CD4-positive, alpha-beta memory T cell (primary cell): ENCODE measurements at regions not wholly inside any gene's neighbourhood (a gene's known extent, or its start where the extent isn't known, plus 50 kb on each side); places are given as distances from the start of the nearest gene placed in this dataset.

Experiments used
- CTCF ChIA-PET: fragments of 350-600 bp; sonication (Branson Sonifier 250); formaldehyde crosslinking; loops from one replicate; lab custom pipeline; 2021; ENCODE audit warnings: inconsistent platforms; ENCODE audit not compliant: partially characterized antibody; lab: Charles Lee
- POLR2A ChIA-PET: fragments of 350-600 bp; sonication (Branson Sonifier 250); formaldehyde crosslinking; loops from one replicate; lab custom pipeline; 2021; ENCODE audit not compliant: partially characterized antibody; lab: Charles Lee
- DNase-seq, 5 donors: peaks; one replicate each; pipeline versions ENCODE4 v3.0.0 to v3.0.0-alpha.2; 2020 to 2022; ENCODE audit warnings: mixed read lengths in 1 of 5
- H3K27ac ChIP-seq: one replicate; pipeline ENCODE4 v1.7.0; 2013; ENCODE audit warnings: low read depth, low read length
- H3K27me3 ChIP-seq: 2 replicates; pipeline ENCODE4 v1.7.0; 2013; ENCODE audit warnings: mild to moderate bottlenecking, low read length, moderate library complexity; ENCODE audit not compliant: insufficient read depth
- H3K36me3 ChIP-seq: 2 replicates; pipeline ENCODE4 v1.7.0; 2013; ENCODE audit warnings: mild to moderate bottlenecking, low read length, moderate library complexity; ENCODE audit not compliant: insufficient read depth
- H3K4me1 ChIP-seq: 2 replicates; pipeline ENCODE4 v1.7.0; 2013; ENCODE audit warnings: mild to moderate bottlenecking, low read length, moderate library complexity; ENCODE audit not compliant: insufficient read depth
- H3K4me3 ChIP-seq, 2 donors: one replicate each; pipeline ENCODE4 v1.7.0; 2013; ENCODE audit warnings: low read length in 2 of 2, mild to moderate bottlenecking in 1 of 2
- H3K9me3 ChIP-seq, 2 donors: one replicate each; pipeline ENCODE4 v1.7.0; 2013; ENCODE audit warnings: low read length in 2 of 2, control low read depth in 1 of 2; ENCODE audit not compliant: control insufficient read depth in 1 of 2
- H3K27ac Mint-ChIP-seq, 7 donors: one replicate each; pipeline ENCODE4 v1.8.0; 2020 to 2021; ENCODE audit warnings: mixed read lengths in 7 of 7, mild to moderate bottlenecking in 6 of 7, inconsistent platforms in 3 of 7, moderate library complexity in 3 of 7
- H3K27me3 Mint-ChIP-seq, 2 donors: one replicate each; pipeline ENCODE4 v1.8.0; 2020 to 2021; ENCODE audit warnings: mixed read lengths in 2 of 2
- H3K36me3 Mint-ChIP-seq, 2 donors: one replicate each; pipeline ENCODE4 v1.8.0; 2020 to 2021; ENCODE audit warnings: mixed read lengths in 2 of 2, inconsistent platforms in 1 of 2, mild to moderate bottlenecking in 1 of 2
- H3K4me1 Mint-ChIP-seq, 4 donors: one replicate each; pipeline ENCODE4 v1.8.0; 2020 to 2021; ENCODE audit warnings: mixed read lengths in 4 of 4, mild to moderate bottlenecking in 1 of 4
- H3K4me3 Mint-ChIP-seq, 8 donors: one replicate each; pipeline ENCODE4 v1.8.0; 2020 to 2021; ENCODE audit warnings: mixed read lengths in 8 of 8, mild to moderate bottlenecking in 7 of 8, moderate library complexity in 6 of 8, inconsistent platforms in 3 of 8
- H3K9me3 Mint-ChIP-seq, 8 donors: one replicate each; pipeline ENCODE4 v1.8.0; 2020 to 2021; ENCODE audit warnings: mixed read lengths in 8 of 8, mild to moderate bottlenecking in 5 of 8, inconsistent platforms in 3 of 8, moderate library complexity in 1 of 8
- intact Hi-C: fragments of 100-400 bp; cut with micrococcal nuclease; formaldehyde crosslinking; loops from one replicate; pipeline ENCODE4 v1.15.1; 2023

DNA sequence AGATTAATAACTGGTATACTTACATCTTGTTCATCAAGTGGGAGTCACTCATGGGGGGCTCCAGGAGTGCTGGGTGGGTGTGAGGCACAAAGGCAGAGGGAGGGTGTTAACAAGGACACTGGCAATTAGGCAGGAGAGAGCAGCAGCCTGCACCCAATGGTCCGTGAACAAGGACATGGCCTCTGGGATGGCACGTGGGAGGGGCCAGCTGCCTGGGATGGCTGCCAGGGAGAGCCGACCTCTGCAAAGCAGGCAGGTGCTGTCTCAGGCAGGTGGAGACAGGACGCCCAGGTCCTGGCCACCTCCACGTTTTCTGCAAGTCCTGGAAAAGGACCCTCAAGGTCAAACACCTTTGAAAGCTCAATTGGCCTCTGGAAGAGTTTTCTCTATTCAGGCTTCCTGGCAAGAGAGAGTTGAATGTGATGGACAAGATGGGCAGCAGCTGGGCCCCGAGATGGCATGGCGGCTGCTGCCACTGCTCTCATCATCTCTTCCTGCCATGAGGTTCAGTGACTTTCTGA is 257.1 kb downstream of the BUD13 start:
- H3K27me3 ChIP-seq = no peaks in the 10 kb centered on the region
- Mint-ChIP-seq H3K9me3 (peaks cover 0 to 5% (median 0%) of the 10 kb centered on the region in 8 donors), H3K4me3 (no peak overlapping the region), H3K36me3 (no peaks in the 10 kb centered on the region), H3K4me1 (no peaks in the 10 kb centered on the region), H3K27ac (no peak overlapping the region), H3K27me3 (peaks cover 25 to 35% of the 10 kb centered on the region in 2 donors)
- ChIA-PET POLR2A (no interaction called here), CTCF (no interaction called here)
- DNase-seq = no peak
- no peak overlapping the region for H3K27ac ChIP-seq
- no peaks in the 10 kb centered on the region for H3K9me3 ChIP-seq
- H3K4me3 ChIP-seq = no peak overlapping the region
- H3K4me1 ChIP-seq = no peaks in the 10 kb centered on the region
- no peaks in the 10 kb centered on the region for H3K36me3 ChIP-seq
- intact Hi-C loops = no loop called here

DNA sequence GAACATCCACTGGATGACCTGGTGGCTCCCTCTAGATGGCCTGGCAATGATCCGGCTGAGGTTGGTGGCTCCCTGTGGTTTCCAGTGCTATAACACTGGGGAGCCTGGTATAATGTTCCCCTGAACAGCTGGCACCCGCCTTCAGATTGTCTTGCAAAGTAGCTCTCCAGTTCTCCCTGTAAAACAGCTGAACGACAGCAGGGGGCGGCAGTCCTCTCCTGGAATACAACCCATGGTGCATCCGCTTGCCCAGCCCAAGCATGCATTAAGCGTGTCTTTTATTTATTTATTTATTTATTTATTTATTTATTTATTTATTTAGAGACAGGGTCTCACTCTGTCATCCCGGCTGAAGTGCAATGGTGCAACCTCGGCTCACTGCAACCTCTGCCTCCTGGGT is 258.9 kb downstream of the BUD13 start:
- Histone ChIP-seq H3K36me3 (no peaks in the 10 kb centered on the region), H3K27me3 (no peaks in the 10 kb centered on the region), H3K4me1 (no peaks in the 10 kb centered on the region), H3K27ac (no peak overlapping the region), H3K9me3 (no peaks in the 10 kb centered on the region), H3K4me3 (no peak overlapping the region)
- no peak overlapping the region for H3K4me3 Mint-ChIP-seq
- intact Hi-C loops = no loop called here
- no peak for DNase-seq
- POLR2A ChIA-PET = no interaction called here
- H3K4me1 Mint-ChIP-seq = no peaks in the 10 kb centered on the region
- H3K9me3 Mint-ChIP-seq = peaks cover 0 to 5% (median 0%) of the 10 kb centered on the region in 8 donors
- CTCF ChIA-PET = no interaction called here
- peaks cover 19 to 36% of the 10 kb centered on the region in 2 donors for H3K27me3 Mint-ChIP-seq
- no peaks in the 10 kb centered on the region for H3K36me3 Mint-ChIP-seq
- peak overlapping the region in 1 of 7 donors; percentile 13 for H3K27ac Mint-ChIP-seq

DNA sequence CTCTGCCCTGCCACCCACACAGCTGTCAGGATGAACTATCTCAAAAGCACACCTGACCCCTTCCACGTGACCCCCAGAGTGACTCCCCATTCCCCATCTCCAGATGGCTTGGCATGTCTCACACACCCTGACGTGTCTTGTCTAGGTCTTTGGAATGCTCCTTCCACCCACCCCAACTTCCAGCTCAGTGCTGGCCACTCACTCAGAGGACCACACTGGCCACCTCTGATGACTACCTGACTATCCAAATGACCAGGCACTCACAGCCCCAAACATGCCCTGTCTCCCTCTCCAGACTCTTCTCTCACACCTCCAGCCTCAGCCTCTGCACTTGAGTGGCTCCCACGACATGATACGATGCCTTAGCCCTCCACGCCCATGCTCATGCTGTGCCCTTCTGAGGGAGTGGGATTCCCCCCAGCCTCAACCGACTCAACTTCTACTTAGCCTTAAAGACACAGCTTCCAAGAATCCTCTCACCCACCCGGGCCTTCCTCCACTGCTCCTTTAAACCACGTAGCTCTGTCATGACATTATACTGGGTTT is 259.4 kb downstream of the BUD13 start:
- DNase-seq = no peak
- Histone ChIP-seq H3K36me3 (no peaks in the 10 kb centered on the region), H3K4me1 (no peaks in the 10 kb centered on the region), H3K27ac (no peak overlapping the region), H3K4me3 (no peak overlapping the region), H3K9me3 (no peaks in the 10 kb centered on the region), H3K27me3 (no peaks in the 10 kb centered on the region)
- CTCF ChIA-PET = no interaction called here
- Mint-ChIP-seq H3K36me3 (no peaks in the 10 kb centered on the region), H3K27me3 (peaks cover 17 to 36% of the 10 kb centered on the region in 2 donors), H3K27ac (no peak overlapping the region), H3K4me3 (no peak overlapping the region), H3K9me3 (peaks cover 0 to 5% (median 0%) of the 10 kb centered on the region in 8 donors), H3K4me1 (no peaks in the 10 kb centered on the region)
- intact Hi-C loops = no loop called here
- POLR2A ChIA-PET = no interaction called here

DNA sequence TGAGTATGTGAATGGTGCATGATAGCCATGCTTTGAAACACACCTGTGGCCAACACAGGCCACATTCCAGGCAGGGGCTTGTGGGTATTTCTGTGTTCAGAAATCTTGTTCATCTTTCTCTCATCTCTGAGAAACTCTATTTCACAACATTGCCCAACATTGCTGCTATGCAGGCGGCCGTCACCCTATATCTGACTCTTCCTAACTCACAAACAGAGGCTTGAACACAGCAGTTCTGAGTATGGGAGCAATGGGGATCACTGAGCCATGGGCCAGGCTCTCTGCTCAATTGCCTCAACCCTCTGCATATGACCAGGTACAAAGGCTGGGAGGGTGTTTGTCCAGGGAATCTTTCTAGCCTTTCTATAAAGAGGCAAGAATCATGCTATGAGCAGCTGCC is 259.9 kb downstream of the BUD13 start:
- no peak overlapping the region for H3K27ac Mint-ChIP-seq
- intact Hi-C loops = no loop called here
- H3K36me3 Mint-ChIP-seq = no peaks in the 10 kb centered on the region
- no peak for DNase-seq
- ChIA-PET CTCF (no interaction called here), POLR2A (no interaction called here)
- peaks cover 0 to 5% (median 0%) of the 10 kb centered on the region in 8 donors for H3K9me3 Mint-ChIP-seq
- H3K27ac ChIP-seq = no peak overlapping the region
- H3K4me3 ChIP-seq = no peak overlapping the region
- peaks cover 17 to 39% of the 10 kb centered on the region in 2 donors for H3K27me3 Mint-ChIP-seq
- H3K4me1 Mint-ChIP-seq = no peaks in the 10 kb centered on the region
- H3K4me1 ChIP-seq = no peaks in the 10 kb centered on the region
- no peaks in the 10 kb centered on the region for H3K36me3 ChIP-seq
- no peak overlapping the region for H3K4me3 Mint-ChIP-seq
- no peaks in the 10 kb centered on the region for H3K27me3 ChIP-seq
- H3K9me3 ChIP-seq = no peaks in the 10 kb centered on the region

DNA sequence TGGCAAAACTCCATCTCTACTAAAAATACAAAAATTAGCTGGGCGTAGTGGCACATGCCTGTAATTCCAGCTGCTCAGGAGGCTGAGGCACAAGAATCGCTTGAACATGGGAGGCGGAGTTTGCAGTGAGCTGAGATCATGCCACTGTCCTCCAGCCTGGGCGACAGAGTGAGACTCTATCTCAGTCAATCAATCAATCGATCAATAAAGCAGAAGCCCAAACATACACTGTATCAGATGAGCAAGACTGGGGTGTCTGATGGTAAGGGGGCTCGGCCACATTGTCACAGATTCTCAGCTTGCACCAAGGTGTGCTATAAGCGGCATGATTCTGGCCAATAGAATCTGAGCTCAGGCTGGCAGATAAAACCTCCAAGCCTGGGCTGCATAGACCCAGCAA is 261.1 kb downstream of the BUD13 start:
- Histone ChIP-seq H3K9me3 (no peaks in the 10 kb centered on the region), H3K36me3 (no peaks in the 10 kb centered on the region), H3K27ac (no peak overlapping the region), H3K4me3 (no peak overlapping the region), H3K4me1 (no peaks in the 10 kb centered on the region), H3K27me3 (no peaks in the 10 kb centered on the region)
- H3K4me1 Mint-ChIP-seq = no peaks in the 10 kb centered on the region
- ChIA-PET CTCF (interaction anchor here (0.9 kb wide), 1 partner anchor 13 kb away, joined by 3 read pairs; no protein-coding TSS in a partner anchor), POLR2A (no interaction called here)
- intact Hi-C loops = no loop called here
- H3K4me3 Mint-ChIP-seq = no peak overlapping the region
- H3K9me3 Mint-ChIP-seq = peaks cover 0 to 5% (median 0%) of the 10 kb centered on the region in 8 donors
- H3K27ac Mint-ChIP-seq = no peak overlapping the region
- peaks cover 12 to 38% of the 10 kb centered on the region in 2 donors for H3K27me3 Mint-ChIP-seq
- no peak for DNase-seq
- H3K36me3 Mint-ChIP-seq = no peaks in the 10 kb centered on the region

DNA sequence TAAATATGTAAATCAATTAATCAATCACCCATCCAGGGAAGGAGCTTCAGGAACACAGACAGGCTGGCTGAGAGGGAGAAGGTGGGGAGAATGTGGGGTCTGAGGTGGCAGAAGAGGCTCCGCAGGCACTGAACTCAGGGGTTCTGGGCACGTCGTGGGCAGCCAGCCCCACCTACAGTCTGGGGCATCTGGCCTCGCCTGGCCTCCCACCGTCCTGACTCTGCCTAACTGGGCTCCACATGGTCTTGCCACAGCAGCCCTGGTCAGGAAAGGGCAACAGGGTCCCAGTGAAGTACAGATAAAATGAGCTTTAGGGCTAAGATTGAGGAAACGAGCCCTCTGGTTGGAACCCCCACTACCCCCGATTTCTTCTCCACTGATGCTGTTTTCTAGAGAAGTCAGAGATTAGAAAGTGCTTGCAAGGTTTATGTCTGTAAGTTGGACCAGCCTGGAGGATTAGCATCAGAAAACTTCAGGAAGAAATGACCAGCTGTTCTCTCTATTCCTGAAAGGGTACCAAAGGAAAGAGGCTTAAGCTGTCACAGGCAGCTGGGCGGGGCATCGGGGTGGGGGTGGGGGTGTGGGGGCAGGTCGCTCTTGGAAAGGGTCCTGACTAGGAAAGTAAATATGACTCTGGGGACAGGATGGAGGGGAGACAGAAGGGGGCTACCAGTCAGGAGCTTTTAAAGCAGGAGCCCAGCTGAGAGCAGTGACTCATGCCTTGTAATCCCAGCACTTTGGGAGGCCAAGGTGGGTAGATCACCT is 261.7 kb downstream of the BUD13 start:
- Mint-ChIP-seq H3K9me3 (peaks cover 0 to 5% (median 0%) of the 10 kb centered on the region in 8 donors), H3K36me3 (no peaks in the 10 kb centered on the region), H3K4me1 (no peaks in the 10 kb centered on the region), H3K27ac (no peak overlapping the region), H3K27me3 (peaks cover 15 to 39% of the 10 kb centered on the region in 2 donors), H3K4me3 (no peak overlapping the region)
- CTCF ChIA-PET = no interaction called here
- no peak overlapping the region for H3K4me3 ChIP-seq
- H3K4me1 ChIP-seq = no peaks in the 10 kb centered on the region
- no peak for DNase-seq
- no peak overlapping the region for H3K27ac ChIP-seq
- H3K27me3 ChIP-seq = no peaks in the 10 kb centered on the region
- no peaks in the 10 kb centered on the region for H3K9me3 ChIP-seq
- H3K36me3 ChIP-seq = no peaks in the 10 kb centered on the region
- POLR2A ChIA-PET = no interaction called here
- intact Hi-C loops = no loop called here

DNA sequence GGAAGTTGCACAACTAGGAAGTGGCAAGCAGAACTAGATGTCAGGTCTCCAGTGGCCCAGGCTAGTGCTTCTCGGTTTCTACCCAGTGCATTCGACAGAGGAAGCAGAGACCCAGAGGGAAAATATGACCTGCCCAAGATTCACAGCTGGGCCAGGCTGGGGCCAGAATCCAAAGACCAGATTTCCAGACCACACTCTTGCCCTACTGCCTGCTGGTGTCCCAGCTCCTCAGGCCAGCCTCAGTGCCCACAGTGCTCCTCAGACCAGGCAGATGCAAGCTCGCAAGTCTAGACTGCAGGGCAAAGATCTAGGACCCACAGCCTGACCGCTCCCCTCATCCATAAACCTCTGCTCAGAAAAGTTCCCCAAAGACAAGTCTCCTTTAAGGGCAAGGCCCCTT is 262.6 kb downstream of the BUD13 start:
- no peaks in the 10 kb centered on the region for H3K4me1 Mint-ChIP-seq
- H3K4me3 Mint-ChIP-seq = no peak overlapping the region
- peaks cover 17 to 41% of the 10 kb centered on the region in 2 donors for H3K27me3 Mint-ChIP-seq
- H3K27me3 ChIP-seq = no peaks in the 10 kb centered on the region
- ChIA-PET POLR2A (no interaction called here), CTCF (no interaction called here)
- H3K36me3 Mint-ChIP-seq = no peaks in the 10 kb centered on the region
- no peaks in the 10 kb centered on the region for H3K36me3 ChIP-seq
- no peak overlapping the region for H3K4me3 ChIP-seq
- no peaks in the 10 kb centered on the region for H3K9me3 ChIP-seq
- intact Hi-C loops = no loop called here
- DNase-seq = no peak
- peaks cover 0 to 3% (median 0%) of the 10 kb centered on the region in 8 donors for H3K9me3 Mint-ChIP-seq
- peak overlapping the region in 1 of 7 donors; percentile 60 for H3K27ac Mint-ChIP-seq
- no peaks in the 10 kb centered on the region for H3K4me1 ChIP-seq
- no peak overlapping the region for H3K27ac ChIP-seq
